Mesenteric fat pad (tissue), 1 donor: ENCODE measurements at regions not wholly inside any gene's neighbourhood (a gene's known extent, or its start where the extent isn't known, plus 50 kb on each side); places are given as distances from the start of the nearest gene placed in this dataset.

Source experiments
- DNase-seq: peaks from one replicate; pipeline ENCODE4 v3.0.0-alpha.2; 2020; ENCODE audit warnings: low spot score
- donor health status: DM: yes; HTN: yes; CAD: no.

DNA sequence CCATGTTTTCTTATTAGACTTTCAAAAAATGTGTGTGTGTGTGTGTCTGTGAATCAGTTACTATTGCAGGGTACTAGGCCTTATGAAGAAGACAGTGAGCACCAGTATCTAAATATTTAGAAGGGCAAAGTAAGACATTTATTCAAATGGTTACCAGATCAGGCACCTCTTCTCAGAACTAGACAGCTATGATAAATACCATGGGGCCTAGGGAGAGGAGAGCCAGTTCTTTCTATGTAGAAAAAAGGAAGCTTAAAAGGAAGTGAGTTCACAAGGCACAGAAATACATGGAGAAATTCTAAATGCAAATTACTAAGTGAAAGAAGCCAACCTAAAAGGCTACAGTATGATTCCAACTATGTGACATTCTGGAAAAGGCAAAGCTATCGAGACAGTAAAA, 261.3 kb downstream of the SOX11 start:
- DNase-seq: no peak

- DNase-seq: no peak
These were observed 262.3 kb downstream of the SOX11 start for GRCh38 chr2:5954509-5954908.

DNA sequence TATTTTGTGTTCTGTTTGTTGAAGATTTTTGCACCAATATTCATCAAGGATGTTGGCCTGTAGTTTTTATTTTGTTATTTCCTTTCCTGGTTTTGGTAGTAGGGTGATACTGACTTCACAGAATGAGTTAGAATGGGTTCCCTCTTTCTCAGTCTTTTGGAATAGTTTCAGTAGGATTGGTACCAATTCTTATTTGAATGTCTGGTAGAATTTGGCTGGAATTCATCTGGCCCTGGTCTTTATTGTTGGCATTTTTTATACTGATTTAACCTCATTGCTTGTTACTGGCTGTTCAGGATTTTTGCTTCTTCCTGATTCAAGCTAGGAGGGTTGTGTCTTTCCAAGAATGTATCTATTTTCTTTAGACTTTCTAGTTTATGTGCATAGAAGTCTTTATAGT, 263.7 kb downstream of the SOX11 start:
- DNase-seq: no peak

DNA sequence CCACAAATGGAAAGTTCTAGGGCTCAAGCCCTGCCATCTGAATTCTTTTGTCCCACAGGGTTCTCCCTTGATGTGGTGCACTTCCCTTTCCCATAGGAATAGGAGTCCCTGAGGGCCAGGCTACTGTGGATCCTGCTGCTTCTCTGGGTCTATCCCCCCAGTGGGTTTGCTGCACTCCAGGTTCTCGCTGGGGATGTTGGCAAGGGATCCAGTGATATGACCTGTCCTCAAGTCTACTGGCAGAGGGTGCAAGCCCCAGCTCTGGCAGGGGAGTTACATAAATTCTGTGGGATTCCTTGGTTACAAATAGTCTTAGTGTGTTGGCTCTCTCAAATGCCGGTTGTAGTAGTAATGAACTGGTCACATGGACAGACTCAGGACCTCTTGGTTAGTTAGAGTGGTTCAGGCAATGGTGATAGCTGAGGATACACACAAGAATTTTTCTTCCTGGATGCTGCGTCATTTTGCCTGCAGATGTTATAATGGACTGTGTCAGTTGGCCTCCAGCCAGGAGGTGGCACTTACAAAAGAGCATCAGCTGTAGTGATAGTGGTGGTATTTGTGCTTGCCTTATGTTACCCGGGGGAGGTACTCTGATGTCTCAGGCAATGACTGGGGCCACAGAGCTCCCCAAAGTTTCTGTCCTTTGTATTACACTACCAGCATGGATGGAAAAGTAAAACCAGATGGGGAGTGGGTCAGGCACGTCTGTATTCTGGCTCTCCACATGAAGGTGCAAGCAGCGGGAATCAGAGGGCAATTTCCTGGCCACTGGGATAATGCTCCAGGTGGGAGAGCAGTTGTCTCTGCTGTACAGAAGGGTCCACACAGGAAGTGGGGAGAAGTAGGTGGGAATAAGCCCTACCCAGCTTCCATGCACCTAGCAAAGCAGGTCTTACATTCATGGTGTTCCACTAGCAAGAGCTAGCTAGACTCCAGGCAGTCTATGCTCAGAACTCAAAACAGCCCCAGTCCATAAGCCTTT, 267.9 kb downstream of the SOX11 start:
- DNase-seq: no peak

DNA sequence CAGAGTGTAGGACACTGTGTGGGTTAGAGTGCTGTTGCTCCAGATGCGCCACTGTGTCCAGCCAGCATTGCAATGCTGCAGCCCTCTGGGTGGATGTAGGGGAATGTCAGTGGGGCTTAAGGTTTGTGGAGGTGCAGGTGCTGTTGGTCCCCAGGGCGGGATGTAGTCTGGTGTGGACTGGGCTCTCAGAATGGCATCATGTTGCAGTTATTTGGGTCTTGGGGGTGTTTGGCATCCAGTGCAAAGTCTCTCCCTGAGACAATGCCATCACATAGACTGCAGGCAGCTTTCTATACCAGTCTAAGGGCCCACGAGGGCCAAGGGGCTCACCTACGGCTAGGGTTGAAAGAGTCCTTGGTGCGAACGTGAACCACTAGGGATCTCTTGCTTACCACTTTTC, 275.3 kb downstream of the SOX11 start:
- no peak for DNase-seq

DNA sequence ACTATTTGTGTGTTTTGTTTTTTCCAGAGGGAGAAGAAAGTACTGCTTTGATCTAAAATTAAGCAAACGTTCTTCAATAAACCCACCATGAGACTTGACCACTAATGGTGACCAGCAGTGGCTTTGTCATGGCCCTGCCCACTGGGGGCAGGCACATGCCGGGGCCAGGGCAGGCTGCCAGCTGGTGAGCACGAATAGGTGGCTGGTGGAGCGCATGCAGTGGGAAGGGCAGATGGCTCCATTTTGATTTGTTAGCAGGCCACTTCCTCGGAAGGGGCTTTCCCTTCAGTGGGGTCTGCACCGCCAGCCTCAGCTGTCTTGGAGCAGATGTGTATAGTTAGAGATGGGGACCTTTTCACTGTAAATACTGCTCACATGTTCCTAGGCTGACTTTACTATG, 277.1 kb downstream of the SOX11 start:
- no peak for DNase-seq

GRCh38 chr2:5970347-5970746, 278.2 kb downstream of the SOX11 start:
- DNase-seq: no peak

GRCh38 chr2:5974477-5974876, 282.3 kb downstream of the SOX11 start:
- no peak for DNase-seq

DNA sequence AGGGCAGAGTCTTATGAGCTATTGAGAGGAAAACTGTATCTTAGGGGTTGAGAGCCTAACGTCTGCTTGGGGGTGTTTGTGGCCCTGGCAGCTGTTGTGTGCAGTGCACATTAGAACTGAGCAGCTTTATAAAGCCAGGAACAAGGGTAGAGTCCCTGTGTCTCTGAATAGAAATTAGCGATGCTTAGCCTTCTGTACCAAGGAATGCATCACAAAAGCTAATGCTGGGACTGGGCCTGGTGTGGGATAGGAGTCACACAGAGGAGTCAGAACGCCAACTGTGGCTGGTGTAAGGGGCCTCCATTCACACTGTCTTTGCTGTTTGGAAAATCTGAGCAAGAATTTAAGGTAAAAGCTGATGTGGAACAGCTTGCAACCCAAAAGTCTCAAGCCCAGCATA, 283.2 kb downstream of the SOX11 start:
- no peak for DNase-seq

DNA sequence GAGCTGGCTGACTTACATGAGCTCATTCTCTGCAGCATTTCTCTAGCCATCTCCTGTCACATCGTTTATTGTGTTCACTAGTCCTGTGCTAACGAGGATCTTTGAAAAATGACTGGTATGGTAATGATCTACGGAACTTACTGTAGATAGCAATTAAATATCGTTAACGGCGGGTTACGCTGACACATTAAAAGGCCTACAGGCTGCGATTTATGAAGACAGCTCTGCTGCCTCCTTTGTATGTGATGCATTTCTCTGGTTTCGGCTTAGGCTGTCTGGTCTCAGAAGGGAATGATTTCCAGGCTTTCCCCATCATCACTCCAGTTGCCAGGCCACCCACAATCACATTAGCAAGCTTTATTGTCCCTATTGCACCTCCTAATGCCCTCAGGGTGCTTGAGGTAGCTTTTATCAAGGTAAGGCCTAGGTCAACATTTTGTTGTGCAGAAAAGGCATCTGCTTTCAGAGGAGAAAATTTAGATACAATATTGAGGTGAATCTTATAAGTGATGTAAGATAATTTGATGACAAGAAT, 284.4 kb downstream of the SOX11 start:
- no peak for DNase-seq

GRCh38 chr2:5977477-5977876, 285.3 kb downstream of the SOX11 start:
- DNase-seq: no peak

GRCh38 chr2:5978131-5978751, 286.1 kb downstream of the SOX11 start:
- no peak for DNase-seq

DNA sequence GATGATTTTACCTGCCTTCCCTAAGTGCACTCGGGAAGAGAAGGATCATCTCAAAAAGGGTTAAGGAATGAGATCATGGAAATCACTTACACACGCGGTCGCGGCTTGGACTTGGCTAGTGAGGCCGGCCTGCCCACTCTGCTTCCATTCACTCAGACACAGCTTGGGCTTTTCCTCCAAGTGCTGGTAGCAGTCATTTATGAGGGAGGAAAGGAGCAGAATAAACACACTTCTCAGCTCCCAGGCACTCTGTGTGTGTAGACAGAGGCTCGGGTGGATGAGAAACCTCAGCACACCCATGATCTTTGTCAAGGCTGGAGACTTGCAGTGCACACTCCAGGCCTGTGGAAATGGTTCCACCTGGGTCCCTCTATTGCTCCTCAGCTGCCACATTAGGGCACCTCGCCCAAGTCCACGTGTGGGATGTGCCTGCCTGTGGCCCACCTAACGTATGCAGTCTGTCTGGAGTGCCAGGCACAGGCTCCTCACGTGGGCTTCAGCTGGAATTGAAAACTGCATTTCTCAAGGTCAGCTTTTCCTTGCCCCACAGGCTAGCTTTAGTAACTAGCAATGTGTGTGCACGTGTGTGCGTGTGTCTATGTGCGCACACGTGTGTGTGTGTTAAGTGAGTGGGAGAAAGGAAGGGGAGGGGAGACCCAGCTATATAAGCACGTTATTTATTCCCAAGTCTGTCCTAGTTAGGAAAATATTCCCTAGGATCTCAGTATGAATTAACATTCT, 288.4 kb downstream of the SOX11 start:
- no peak for DNase-seq

DNA sequence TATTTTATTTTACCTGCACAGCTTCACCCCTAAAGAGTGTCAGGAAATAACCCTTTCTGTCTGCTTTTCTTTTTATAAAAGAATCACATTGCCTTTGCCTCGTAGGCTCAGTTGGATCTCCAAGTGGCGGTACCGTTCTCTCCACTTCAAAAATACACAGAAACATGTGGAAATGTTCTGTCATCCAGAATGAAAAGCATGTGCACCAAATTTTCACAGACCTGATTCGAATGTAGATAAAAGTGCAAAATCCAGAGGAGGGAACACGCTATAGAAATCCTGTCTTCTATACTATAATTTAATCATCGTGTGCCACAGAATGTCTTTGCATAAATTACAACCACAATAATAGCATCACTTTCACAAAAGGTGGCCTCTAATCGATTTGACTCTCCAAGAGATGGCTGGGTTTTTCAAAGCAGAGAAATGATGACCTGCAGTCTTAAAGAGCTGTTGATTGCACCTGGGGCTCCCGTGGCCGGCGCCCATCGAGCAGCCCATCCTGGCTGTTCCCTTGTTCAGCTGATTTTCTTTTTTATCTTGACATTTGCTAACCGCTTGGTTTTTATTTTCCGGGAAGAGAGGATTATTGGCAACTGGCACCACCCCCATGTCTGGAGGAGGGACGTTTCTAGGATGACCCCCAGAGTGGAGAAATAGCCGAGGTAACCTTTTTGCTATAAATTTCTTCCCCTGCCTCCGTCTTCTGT, 290.2 kb downstream of the SOX11 start:
- no peak for DNase-seq

- DNase-seq: no peak
These were observed 290.7 kb downstream of the SOX11 start for GRCh38 chr2:5982903-5983265.

GRCh38 chr2:5983511-5984272, 291.5 kb downstream of the SOX11 start:
- DNase-seq: no peak

DNA sequence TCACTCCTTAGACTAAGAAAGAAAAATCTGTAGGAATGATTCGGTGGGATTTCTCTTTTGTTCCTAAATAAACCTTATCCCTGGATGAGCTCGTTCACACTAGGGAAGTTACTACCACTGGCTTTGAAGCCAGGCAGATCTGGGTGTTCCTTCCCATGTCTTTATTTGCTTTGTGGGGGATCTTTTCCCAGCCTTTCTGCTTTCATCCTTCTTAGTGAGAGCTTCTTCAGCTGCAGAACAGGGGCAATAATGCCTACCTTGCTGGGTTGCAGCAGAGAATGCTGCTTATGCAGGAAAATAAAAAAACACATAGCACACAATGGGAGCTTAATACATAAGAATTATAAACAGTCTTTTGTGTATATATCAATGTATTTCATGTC, 292.1 kb downstream of the SOX11 start:
- no peak for DNase-seq

DNA sequence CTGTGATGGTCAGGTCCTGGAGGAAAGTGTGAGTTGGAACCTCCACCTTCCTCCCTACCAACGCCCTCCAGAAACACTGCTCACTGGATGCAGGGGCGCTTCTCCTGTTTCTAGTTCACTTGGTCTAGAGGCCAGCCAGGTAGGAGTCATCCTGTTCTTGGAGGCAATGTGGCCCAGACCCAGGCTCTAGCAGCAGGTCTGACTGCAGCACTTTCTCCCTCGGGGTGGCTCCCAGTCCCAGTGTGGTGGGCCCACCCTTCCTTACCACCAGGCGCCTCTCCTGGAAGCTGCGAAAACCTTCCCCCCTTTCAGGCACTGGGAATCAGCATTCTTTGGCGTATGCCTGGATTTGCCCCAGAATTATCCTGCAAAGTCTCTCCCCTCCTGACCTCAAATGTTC, 292.8 kb downstream of the SOX11 start:
- no peak for DNase-seq

GRCh38 chr2:5985536-5986385, 293.6 kb downstream of the SOX11 start:
- no peak for DNase-seq
